G401.6 (cell line): ENCODE measurements at regions not wholly inside any gene's neighbourhood (a gene's known extent, or its start where the extent isn't known, plus 50 kb on each side); places are given as distances from the start of the nearest gene placed in this dataset.
"Not testable (repeated sequence)": the region's sequence is repeated elsewhere in the genome, so short reads cannot be mapped to it uniquely, and the experiment has no call there.

Experiments
- FAIRE-seq: peaks from 2 replicates; lab custom pipeline; 2012; peaks lifted over from hg19 to GRCh38; lab: Jason Lieb, UNC

DNA sequence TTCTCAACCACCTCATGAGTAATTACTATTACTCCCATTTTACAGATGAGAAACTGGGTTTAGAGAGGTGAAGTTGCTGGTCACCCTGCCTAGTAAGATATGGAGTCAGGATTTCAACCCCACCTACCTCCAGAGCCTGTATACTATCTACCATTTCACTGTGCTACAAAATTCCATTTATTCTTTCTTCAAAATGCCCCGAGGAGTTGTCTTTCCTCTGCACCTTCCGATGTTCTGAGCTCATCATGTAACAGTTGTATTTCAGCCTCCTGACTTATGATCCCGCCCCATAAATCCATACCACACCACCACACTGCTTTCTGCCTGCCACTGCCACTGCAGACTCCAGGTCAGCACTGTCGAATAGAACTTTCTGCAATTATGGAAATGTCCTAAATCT is 71.3 kb upstream of the SLC25A36 start:
- no peak for FAIRE-seq

DNA sequence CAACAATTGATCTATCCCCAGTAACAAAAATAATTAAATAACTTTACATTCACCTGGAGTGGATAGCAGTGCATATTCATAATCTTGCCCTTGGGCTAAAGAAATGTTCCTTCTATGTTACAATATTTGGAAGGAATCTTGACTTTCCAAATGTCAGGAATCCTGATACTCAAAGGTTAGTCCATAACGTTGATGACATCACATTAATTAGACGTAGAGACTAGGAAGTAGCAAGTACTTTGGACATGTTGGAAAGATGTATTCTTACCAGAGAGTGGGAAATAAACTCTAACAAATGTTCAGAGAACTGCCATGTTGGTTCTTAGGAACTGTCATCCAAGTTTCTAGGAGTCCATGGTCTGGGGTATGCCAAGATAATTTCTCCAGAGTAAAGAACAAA is 70.6 kb upstream of the SLC25A36 start:
- FAIRE-seq, result no peak

DNA sequence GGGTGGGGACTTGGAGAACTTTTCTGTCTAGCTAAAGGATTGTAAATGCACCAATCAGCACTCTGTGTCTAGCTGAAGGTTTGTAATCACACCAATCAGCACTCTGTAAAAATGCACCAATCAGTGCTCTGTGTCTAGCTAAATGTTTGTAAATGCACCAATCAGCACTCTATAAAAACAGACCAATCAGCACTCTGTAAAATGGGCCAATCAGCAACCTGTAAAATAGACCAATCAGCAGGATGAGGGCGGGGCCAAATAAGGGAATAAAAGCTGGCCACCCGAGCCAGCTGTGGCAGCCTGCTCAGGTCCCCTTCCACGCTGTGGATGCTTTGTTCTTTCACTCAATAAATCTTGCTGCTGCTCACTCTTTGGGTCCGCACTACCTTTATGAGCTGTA is 69.5 kb upstream of the SLC25A36 start:
- not testable (repeated sequence) for FAIRE-seq

DNA sequence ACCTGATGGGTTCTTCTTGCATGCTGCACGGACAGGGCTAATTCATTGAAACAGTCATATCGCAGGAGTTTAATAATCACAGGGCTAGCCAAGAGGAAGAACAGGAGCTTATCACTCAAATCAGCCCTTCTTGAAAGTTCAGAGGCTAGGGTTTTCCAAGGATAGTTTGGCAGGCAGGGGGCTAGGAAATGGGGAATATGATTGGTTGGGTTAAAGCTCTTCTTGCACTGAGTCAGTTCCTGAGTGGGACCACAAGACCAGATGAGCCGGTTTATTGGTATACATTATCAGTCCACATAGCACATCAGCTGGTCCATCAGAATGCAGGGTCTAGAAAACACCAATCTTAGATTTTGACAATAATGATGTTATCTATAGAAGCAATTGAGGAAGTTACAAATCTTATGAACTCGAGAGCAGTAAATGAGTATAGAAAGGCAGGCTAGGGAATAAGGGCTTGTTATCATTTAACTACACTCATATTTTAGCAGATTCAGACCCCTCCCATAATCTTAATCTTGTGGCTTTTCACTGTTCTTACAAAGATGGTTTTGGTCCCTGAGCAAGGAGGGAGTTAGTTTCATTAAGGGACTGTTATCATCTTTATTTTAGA is 58.1 kb upstream of the SLC25A36 start:
- FAIRE-seq, result no peak

DNA sequence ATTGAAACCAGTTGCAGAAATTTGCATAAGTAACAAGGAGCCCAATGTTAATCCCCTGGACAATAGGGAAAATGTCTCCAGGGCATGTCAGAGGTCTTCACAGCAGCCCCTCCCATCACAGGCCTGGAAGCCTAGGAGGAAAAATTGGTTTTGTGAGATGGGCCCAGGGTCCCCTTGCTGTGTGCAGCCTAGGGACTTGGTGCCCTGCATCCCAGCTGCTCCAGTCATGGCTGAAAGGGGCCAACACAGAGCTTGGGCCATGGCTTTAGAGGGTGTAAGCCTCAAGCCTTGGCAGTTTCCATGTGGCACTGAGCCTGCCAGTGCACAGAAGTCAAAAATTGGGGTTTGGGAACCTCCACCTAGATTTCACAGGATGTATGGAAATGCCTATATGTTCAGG is 55.9 kb upstream of the SLC25A36 start:
- FAIRE-seq, result not testable (repeated sequence)
